Right atrium auricular region (tissue), 2 donors: ENCODE measurements at regions not wholly inside any gene's neighbourhood (a gene's known extent, or its start where the extent isn't known, plus 50 kb on each side); places are given as distances from the start of the nearest gene placed in this dataset.

Experiments used
- DNase-seq: peaks from one replicate; pipeline ENCODE4 v3.0.0-alpha.2; 2019; ENCODE audit warnings: low spot score
- H3K27ac ChIP-seq, 2 donors: fragments of 200-600 bp; sonication (generic); 1 replicate in 1 of 2; 2 replicates in 1 of 2; pipeline ENCODE4 v1.5.1; 2016 to 2019
- H3K27me3 ChIP-seq, 2 donors: fragments of 200-600 bp; sonication (generic); one replicate each; pipeline versions ENCODE4 v1.5.1 to v1.6.0; 2017 to 2019
- H3K36me3 ChIP-seq: fragments of 200-600 bp; sonication (generic); one replicate; pipeline ENCODE4 v1.5.1; 2016
- H3K4me1 ChIP-seq, 2 donors: fragments of 200-600 bp; sonication (generic); one replicate each; pipeline versions ENCODE4 v1.5.1 to v1.6.0; 2017 to 2019
- H3K4me3 ChIP-seq, 2 donors: fragments of 200-600 bp; sonication (generic); 1 replicate in 1 of 2; 2 replicates in 1 of 2; pipeline ENCODE4 v1.5.1; 2017 to 2019; ENCODE audit warnings: mild to moderate bottlenecking in 1 of 2, moderate library complexity in 1 of 2
- H3K9me3 ChIP-seq, 2 donors: fragments of 200-600 bp; sonication (generic); one replicate each; pipeline ENCODE4 v1.5.1; 2019
- TF ChIP-seq, protein P1 (sequence below), 2 donors: fragments of 200-600 bp; sonication (generic); IDR thresholded peaks; one replicate each; pipeline ENCODE4 v1.5.1; 2019; ENCODE audit warnings: antibody characterized with exemption in 2 of 2

DNA sequence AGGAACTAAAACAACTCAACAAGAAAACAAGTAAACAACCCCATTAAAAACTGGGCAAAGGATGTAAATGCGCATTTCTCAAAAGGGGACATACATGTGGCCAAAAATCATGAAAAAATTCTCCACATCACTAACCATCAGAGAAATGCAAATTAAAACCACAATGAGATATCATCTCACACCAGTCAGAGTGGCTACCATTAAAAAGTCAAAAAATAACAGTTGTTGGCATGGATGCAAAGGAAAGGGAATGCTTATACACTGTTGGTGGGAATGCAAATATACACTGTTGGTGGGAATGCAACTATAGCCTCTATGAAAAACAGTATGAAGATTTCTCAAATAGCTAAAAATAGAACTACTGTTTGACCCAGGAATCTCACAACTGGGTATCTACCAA is 60.0 kb upstream of the LANCL2 start:
- Histone ChIP-seq H3K27ac (no peak overlapping the region), H3K27me3 (no peaks in the 10 kb centered on the region), H3K9me3 (no peaks in the 10 kb centered on the region), H3K4me3 (no peak overlapping the region), H3K36me3 (no peaks in the 10 kb centered on the region), H3K4me1 (peaks cover 0 to 15% of the 10 kb centered on the region in 2 donors)
- TF ChIP-seq, protein P1, sequence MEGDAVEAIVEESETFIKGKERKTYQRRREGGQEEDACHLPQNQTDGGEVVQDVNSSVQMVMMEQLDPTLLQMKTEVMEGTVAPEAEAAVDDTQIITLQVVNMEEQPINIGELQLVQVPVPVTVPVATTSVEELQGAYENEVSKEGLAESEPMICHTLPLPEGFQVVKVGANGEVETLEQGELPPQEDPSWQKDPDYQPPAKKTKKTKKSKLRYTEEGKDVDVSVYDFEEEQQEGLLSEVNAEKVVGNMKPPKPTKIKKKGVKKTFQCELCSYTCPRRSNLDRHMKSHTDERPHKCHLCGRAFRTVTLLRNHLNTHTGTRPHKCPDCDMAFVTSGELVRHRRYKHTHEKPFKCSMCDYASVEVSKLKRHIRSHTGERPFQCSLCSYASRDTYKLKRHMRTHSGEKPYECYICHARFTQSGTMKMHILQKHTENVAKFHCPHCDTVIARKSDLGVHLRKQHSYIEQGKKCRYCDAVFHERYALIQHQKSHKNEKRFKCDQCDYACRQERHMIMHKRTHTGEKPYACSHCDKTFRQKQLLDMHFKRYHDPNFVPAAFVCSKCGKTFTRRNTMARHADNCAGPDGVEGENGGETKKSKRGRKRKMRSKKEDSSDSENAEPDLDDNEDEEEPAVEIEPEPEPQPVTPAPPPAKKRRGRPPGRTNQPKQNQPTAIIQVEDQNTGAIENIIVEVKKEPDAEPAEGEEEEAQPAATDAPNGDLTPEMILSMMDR (IDR thresholded peaks at IDR 0.05): no peak
- no peak for DNase-seq

DNA sequence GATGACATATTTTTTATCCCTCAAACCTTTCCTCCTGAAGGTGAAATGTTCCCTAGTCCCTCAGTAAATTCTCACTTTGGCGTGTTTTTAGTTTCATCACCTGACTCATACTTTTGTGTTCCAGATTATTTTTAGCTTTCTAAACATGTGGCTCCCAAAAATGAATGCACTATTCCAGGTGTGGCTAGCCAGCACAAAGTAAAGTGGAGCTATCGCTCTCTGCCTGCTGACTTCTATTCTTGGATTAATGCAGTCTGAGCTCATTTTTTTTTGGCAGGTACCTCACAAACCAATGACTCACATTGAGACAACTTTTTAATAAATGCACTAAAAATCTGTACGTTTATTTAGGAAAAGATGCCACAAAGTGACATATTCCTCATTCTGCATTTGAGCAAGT is 58.8 kb upstream of the LANCL2 start:
- Histone ChIP-seq H3K4me3 (no peak overlapping the region), H3K36me3 (no peaks in the 10 kb centered on the region), H3K27me3 (no peaks in the 10 kb centered on the region), H3K4me1 (peaks cover 0 to 15% of the 10 kb centered on the region in 2 donors), H3K27ac (peak overlapping the region in 1 of 2 donors; percentile 59), H3K9me3 (no peaks in the 10 kb centered on the region)
- TF ChIP-seq, protein P1 (IDR thresholded peaks at IDR 0.05): no peak
- no peak for DNase-seq

DNA sequence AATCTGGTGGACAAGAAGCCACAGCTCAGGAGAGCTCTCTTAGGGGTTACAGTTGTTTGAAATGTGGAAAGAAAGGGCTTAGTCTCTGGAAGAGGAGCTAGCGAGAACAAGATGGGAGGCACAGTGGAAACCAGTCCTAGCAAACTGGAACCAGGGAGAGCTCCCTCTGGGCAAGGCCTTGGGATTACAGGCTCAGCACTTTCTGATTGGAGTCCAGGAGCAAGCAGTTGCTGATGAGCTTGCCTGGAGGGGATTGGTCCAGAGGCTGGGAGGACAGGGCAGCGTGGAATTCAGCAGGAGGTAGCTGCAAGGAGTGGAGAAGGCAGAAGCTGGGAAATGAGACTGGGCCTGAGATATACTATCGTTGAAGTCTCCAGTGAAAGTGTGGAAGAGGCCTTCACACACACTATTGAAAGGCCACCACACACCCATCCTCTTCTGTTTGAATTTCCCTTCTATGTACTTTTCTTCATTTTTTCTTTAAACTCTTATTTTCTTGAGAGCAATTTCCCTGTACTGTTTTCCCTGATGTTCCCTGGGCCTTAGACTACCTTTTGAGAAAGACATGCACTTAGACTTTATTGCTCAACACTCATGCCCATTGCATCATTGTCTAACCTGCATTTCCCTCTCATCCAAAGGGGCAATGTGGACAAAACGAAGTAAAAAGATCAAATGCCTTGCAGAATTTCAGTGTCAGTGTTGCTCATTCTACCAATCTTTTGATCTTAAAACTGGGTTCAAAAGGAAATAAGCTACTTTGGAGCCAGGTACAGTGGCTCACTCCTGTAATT is 57.8 kb upstream of the LANCL2 start:
- DNase-seq: no peak
- TF ChIP-seq, protein P1 (IDR thresholded peaks at IDR 0.05): no peak
- H3K9me3 ChIP-seq: no peaks in the 10 kb centered on the region
- H3K36me3 ChIP-seq: no peaks in the 10 kb centered on the region
- no peaks in the 10 kb centered on the region for H3K27me3 ChIP-seq
- peak overlapping the region in 1 of 2 donors; percentile 59 for H3K27ac ChIP-seq
- no peak overlapping the region for H3K4me3 ChIP-seq
- H3K4me1 ChIP-seq: peaks cover 0 to 15% of the 10 kb centered on the region in 2 donors

DNA sequence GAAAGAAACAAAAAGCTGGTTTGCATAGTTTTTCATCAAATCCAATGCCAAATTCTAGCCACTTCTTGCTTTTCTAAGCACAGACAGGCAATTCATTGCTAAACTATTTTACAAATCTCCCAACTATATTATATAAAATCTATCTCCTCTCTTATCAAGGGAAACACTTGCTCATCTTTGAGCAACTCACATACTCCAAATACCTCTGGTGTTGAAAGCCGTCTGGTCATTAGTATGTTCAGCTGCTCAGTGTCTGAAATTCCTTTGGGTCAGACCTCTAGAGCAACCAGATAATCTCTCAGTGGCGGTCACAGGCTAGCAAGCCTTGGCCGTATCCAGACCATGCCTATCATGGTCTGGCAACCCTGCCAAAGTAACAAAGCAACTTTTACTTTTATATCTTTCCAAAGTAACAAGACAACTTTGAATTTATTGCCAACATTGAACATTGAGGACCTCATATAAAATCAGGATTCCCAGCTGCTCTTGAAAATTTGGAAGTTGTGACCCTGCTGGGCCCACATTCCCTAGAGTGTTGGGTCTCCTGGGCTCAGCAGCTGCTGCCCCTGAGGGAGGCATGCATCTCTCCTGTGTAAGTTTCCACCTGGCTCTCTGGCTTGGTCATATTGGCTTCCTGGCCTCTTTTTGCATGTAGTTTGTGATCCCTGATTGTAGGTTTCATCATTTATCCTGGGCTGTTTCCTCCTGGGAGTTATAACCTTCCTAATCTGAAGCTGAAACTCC is 56.8 kb upstream of the LANCL2 start:
- Histone ChIP-seq H3K4me1 (peaks cover 0 to 15% of the 10 kb centered on the region in 2 donors), H3K27me3 (no peaks in the 10 kb centered on the region), H3K36me3 (no peaks in the 10 kb centered on the region), H3K4me3 (no peak overlapping the region), H3K27ac (peak overlapping the region in 1 of 2 donors; percentile 59), H3K9me3 (no peaks in the 10 kb centered on the region)
- DNase-seq: no peak
- TF ChIP-seq, protein P1 (IDR thresholded peaks at IDR 0.05): no peak

DNA sequence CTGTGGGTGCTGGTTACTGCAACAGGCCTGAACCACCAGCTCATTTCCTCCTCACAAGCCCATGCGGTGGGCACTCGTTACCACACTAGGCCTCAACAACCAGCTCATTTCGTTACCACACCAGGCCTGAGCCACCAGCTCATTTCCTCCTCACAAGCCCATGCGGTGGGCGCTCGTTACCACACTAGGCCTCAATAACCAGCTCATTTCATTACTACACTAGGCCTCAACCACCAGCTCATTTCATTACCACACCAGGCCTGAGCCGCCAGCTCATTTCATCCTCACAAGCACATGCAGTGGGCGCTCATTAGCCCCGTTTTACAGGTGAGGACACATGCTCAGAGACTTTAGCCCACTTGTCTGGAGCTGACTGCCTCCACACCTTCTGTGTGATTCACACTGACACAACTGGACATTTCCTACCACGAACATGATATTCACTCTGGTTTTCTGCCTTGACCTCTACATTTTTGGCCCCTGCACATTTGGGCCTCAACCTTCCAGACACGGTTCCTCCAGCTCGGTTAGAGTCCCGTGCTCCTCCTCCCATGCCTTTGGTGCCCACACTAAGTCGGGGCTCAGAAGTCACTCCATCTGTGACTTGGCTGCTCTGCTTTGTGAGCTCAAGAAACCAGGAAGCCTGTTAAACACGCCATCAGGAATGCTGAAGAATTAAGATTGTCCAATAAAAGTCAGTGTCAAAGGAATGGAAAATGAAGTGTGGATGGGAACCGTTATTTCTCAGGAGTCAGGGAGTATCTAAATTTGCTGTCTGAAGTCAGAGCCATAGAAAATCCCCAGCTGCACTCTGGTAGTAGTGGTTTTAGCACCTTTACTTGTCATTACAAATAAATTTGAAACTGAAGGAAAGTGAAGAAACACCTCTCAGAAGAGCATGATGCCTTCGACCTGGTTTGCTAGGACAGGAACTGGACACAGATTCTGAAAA is 55.8 kb upstream of the LANCL2 start:
- no peak for DNase-seq
- peak overlapping the region in 1 of 2 donors; percentile 59 for H3K27ac ChIP-seq
- no peak overlapping the region for H3K4me3 ChIP-seq
- TF ChIP-seq, protein P1 (IDR thresholded peaks at IDR 0.05): no peak
- H3K27me3 ChIP-seq: no peaks in the 10 kb centered on the region
- H3K4me1 ChIP-seq: peaks cover 0 to 15% of the 10 kb centered on the region in 2 donors
- no peaks in the 10 kb centered on the region for H3K9me3 ChIP-seq
- H3K36me3 ChIP-seq: no peaks in the 10 kb centered on the region
